Activated CD4-positive, alpha-beta T cell treated with anti-CD3 and anti-CD28 coated beads, Interleukin-2, amount 10 ng/mL, durations not matched to agents 7 days and 5 days (primary cell): ENCODE measurements at regions not wholly inside any gene's neighbourhood (a gene's known extent, or its start where the extent isn't known, plus 50 kb on each side); places are given as distances from the start of the nearest gene placed in this dataset.

ENCODE experiments used
- CTCF ChIA-PET: fragments of 350-600 bp; sonication (Branson Sonifier 250); formaldehyde crosslinking; loops from one replicate; lab custom pipeline; 2021; ENCODE audit warnings: antibody characterized with exemption; lab: Charles Lee
- POLR2A ChIA-PET: fragments of 350-600 bp; sonication (Branson Sonifier 250); formaldehyde crosslinking; loops from one replicate; lab custom pipeline; 2021; ENCODE audit warnings: antibody characterized with exemption; lab: Charles Lee
- DNase-seq: peaks from one replicate; pipeline ENCODE4 v3.0.0-alpha.2; 2020
- H3K27ac Mint-ChIP-seq: one replicate; pipeline ENCODE4 v1.8.0; 2021; ENCODE audit warnings: mild to moderate bottlenecking, moderate library complexity, mixed read lengths
- H3K27me3 Mint-ChIP-seq: one replicate; pipeline ENCODE4 v1.8.0; 2021; ENCODE audit warnings: mixed read lengths
- H3K36me3 Mint-ChIP-seq: one replicate; pipeline ENCODE4 v1.8.0; 2021; ENCODE audit warnings: low read depth, mixed read lengths
- H3K4me1 Mint-ChIP-seq: one replicate; pipeline ENCODE4 v1.8.0; 2021; ENCODE audit warnings: mixed read lengths
- H3K4me3 Mint-ChIP-seq: one replicate; pipeline ENCODE4 v1.8.0; 2021; ENCODE audit warnings: mild to moderate bottlenecking, moderate library complexity, mixed read lengths
- H3K9me3 Mint-ChIP-seq: one replicate; pipeline ENCODE4 v1.8.0; 2021; ENCODE audit warnings: mixed read lengths

GRCh38 chr7:92988941-92989545, 128.7 kb downstream of the SAMD9 start:
- H3K4me1 Mint-ChIP-seq: peaks cover 2% of the 10 kb centered on the region
- POLR2A ChIA-PET: no interaction called here
- no peak for DNase-seq
- CTCF ChIA-PET: no interaction called here
- H3K4me3 Mint-ChIP-seq: no peak overlapping the region
- no peaks in the 10 kb centered on the region for H3K36me3 Mint-ChIP-seq
- peaks cover 1% of the 10 kb centered on the region for H3K27me3 Mint-ChIP-seq
- no peaks in the 10 kb centered on the region for H3K9me3 Mint-ChIP-seq
- no peak overlapping the region for H3K27ac Mint-ChIP-seq

GRCh38 chr7:92988051-92988450, 129.7 kb downstream of the SAMD9 start:
- no peak overlapping the region for H3K4me3 Mint-ChIP-seq
- H3K36me3 Mint-ChIP-seq: no peaks in the 10 kb centered on the region
- no peak for DNase-seq
- no peaks in the 10 kb centered on the region for H3K27me3 Mint-ChIP-seq
- H3K4me1 Mint-ChIP-seq: peaks cover 2% of the 10 kb centered on the region
- POLR2A ChIA-PET: no interaction called here
- CTCF ChIA-PET: no interaction called here
- H3K9me3 Mint-ChIP-seq: no peaks in the 10 kb centered on the region
- H3K27ac Mint-ChIP-seq: no peak overlapping the region

GRCh38 chr7:92987538-92987937, 130.2 kb downstream of the SAMD9 start:
- no peaks in the 10 kb centered on the region for H3K36me3 Mint-ChIP-seq

GRCh38 chr7:92987095-92987494, 130.7 kb downstream of the SAMD9 start:
- no peaks in the 10 kb centered on the region for H3K9me3 Mint-ChIP-seq
- CTCF ChIA-PET: interaction anchor here (1.0 kb wide), 1 partner anchor 13 kb away, joined by 3 read pairs; no protein-coding TSS in a partner anchor
- H3K36me3 Mint-ChIP-seq: no peaks in the 10 kb centered on the region
- H3K27me3 Mint-ChIP-seq: no peaks in the 10 kb centered on the region
- no peak overlapping the region for H3K4me3 Mint-ChIP-seq
- POLR2A ChIA-PET: no interaction called here
- DNase-seq: no peak
- H3K27ac Mint-ChIP-seq: no peak overlapping the region
- peaks cover 2% of the 10 kb centered on the region for H3K4me1 Mint-ChIP-seq

More at GRCh38 chr7:92987538-92987937, 130.2 kb downstream of the SAMD9 start:
- no peak overlapping the region for H3K27ac Mint-ChIP-seq
- DNase-seq: no peak
- no peak overlapping the region for H3K4me3 Mint-ChIP-seq
- CTCF ChIA-PET: interaction anchor here (1.0 kb wide), 1 partner anchor 13 kb away, joined by 3 read pairs; no protein-coding TSS in a partner anchor
- POLR2A ChIA-PET: no interaction called here
- no peaks in the 10 kb centered on the region for H3K9me3 Mint-ChIP-seq
- peaks cover 2% of the 10 kb centered on the region for H3K4me1 Mint-ChIP-seq
- no peaks in the 10 kb centered on the region for H3K27me3 Mint-ChIP-seq

- CTCF ChIA-PET: no interaction called here
- POLR2A ChIA-PET: no interaction called here
These were observed 134.9 kb downstream of the SAMD9 start for GRCh38 chr7:92982928-92983327.

GRCh38 chr7:92976931-92977330, 140.6 kb upstream of the CDK6 start:
- no peak for DNase-seq
- Mint-ChIP-seq H3K4me1 (peaks cover 12% of the 10 kb centered on the region), H3K27ac (no peak overlapping the region), H3K27me3 (no peaks in the 10 kb centered on the region), H3K36me3 (peaks cover 3% of the 10 kb centered on the region), H3K9me3 (peaks cover 37% of the 10 kb centered on the region), H3K4me3 (no peak overlapping the region)
- ChIA-PET POLR2A (no interaction called here), CTCF (no interaction called here)

More at GRCh38 chr7:92982928-92983327, 134.9 kb downstream of the SAMD9 start:
- no peaks in the 10 kb centered on the region for H3K4me1 Mint-ChIP-seq
- DNase-seq: no peak
- no peaks in the 10 kb centered on the region for H3K27me3 Mint-ChIP-seq
- H3K9me3 Mint-ChIP-seq: peaks cover 13% of the 10 kb centered on the region
- H3K4me3 Mint-ChIP-seq: no peak overlapping the region
- H3K27ac Mint-ChIP-seq: no peak overlapping the region
- no peaks in the 10 kb centered on the region for H3K36me3 Mint-ChIP-seq

- Mint-ChIP-seq H3K27me3 (no peaks in the 10 kb centered on the region), H3K36me3 (peaks cover 3% of the 10 kb centered on the region), H3K4me1 (peaks cover 12% of the 10 kb centered on the region), H3K4me3 (no peak overlapping the region), H3K27ac (no peak overlapping the region), H3K9me3 (peaks cover 34% of the 10 kb centered on the region)
- CTCF ChIA-PET: interaction anchor here (0.7 to 1.2 kb wide), 2 partner anchors 25 to 230 kb away, joined by 3 read pairs; no protein-coding TSS in a partner anchor
- DNase-seq: no peak
- POLR2A ChIA-PET: no interaction called here
These were observed 137.6 kb upstream of the CDK6 start for GRCh38 chr7:92973974-92974373.

GRCh38 chr7:92973293-92973731, 136.9 kb upstream of the CDK6 start:
- DNase-seq: no peak
- POLR2A ChIA-PET: interaction anchor here (0.6 kb wide), 1 partner anchor 61 kb away, joined by 3 read pairs; no protein-coding TSS in a partner anchor
- no peak overlapping the region for H3K27ac Mint-ChIP-seq
- H3K4me1 Mint-ChIP-seq: peaks cover 12% of the 10 kb centered on the region
- CTCF ChIA-PET: interaction anchor here (1.2 kb wide), 1 partner anchor 26 kb away, joined by 3 read pairs; no protein-coding TSS in a partner anchor
- no peaks in the 10 kb centered on the region for H3K27me3 Mint-ChIP-seq
- peaks cover 28% of the 10 kb centered on the region for H3K9me3 Mint-ChIP-seq
- peaks cover 3% of the 10 kb centered on the region for H3K36me3 Mint-ChIP-seq
- H3K4me3 Mint-ChIP-seq: no peak overlapping the region

- POLR2A ChIA-PET: no interaction called here
- DNase-seq: no peak
- no peak overlapping the region for H3K27ac Mint-ChIP-seq
- H3K27me3 Mint-ChIP-seq: no peaks in the 10 kb centered on the region
- peaks cover 3% of the 10 kb centered on the region for H3K36me3 Mint-ChIP-seq
- no peak overlapping the region for H3K4me3 Mint-ChIP-seq
- H3K4me1 Mint-ChIP-seq: peaks cover 12% of the 10 kb centered on the region
- peaks cover 23% of the 10 kb centered on the region for H3K9me3 Mint-ChIP-seq
- CTCF ChIA-PET: interaction anchor here (0.5 kb wide), 1 partner anchor 107 kb away, joined by 3 read pairs; no protein-coding TSS in a partner anchor
These were observed 136.1 kb upstream of the CDK6 start for GRCh38 chr7:92972441-92972840.

- ChIA-PET CTCF (no interaction called here), POLR2A (no interaction called here)
- no peaks in the 10 kb centered on the region for H3K36me3 Mint-ChIP-seq
- no peaks in the 10 kb centered on the region for H3K4me1 Mint-ChIP-seq
- no peak for DNase-seq
- no peaks in the 10 kb centered on the region for H3K27me3 Mint-ChIP-seq
- H3K27ac Mint-ChIP-seq: no peak overlapping the region
- H3K4me3 Mint-ChIP-seq: no peak overlapping the region
- H3K9me3 Mint-ChIP-seq: peaks cover 5% of the 10 kb centered on the region
These were observed 132.7 kb upstream of the CDK6 start for GRCh38 chr7:92969061-92969460.

GRCh38 chr7:92968502-92968901, 132.1 kb upstream of the CDK6 start:
- Mint-ChIP-seq H3K36me3 (no peaks in the 10 kb centered on the region), H3K4me3 (no peak overlapping the region), H3K27me3 (no peaks in the 10 kb centered on the region), H3K4me1 (no peaks in the 10 kb centered on the region), H3K27ac (no peak overlapping the region), H3K9me3 (peaks cover 5% of the 10 kb centered on the region)
- DNase-seq: no peak
- ChIA-PET CTCF (no interaction called here), POLR2A (no interaction called here)

- POLR2A ChIA-PET: no interaction called here
- Mint-ChIP-seq H3K4me1 (no peaks in the 10 kb centered on the region), H3K27me3 (peaks cover 2% of the 10 kb centered on the region)
These were observed 130.9 kb upstream of the CDK6 start for GRCh38 chr7:92967238-92967637.

GRCh38 chr7:92964141-92964540, 127.8 kb upstream of the CDK6 start:
- H3K9me3 Mint-ChIP-seq: peaks cover 3% of the 10 kb centered on the region
- H3K36me3 Mint-ChIP-seq: no peaks in the 10 kb centered on the region
- POLR2A ChIA-PET: no interaction called here
- no peak overlapping the region for H3K27ac Mint-ChIP-seq
- no peak for DNase-seq
- CTCF ChIA-PET: no interaction called here
- H3K27me3 Mint-ChIP-seq: peaks cover 8% of the 10 kb centered on the region
- H3K4me3 Mint-ChIP-seq: no peak overlapping the region
- no peaks in the 10 kb centered on the region for H3K4me1 Mint-ChIP-seq

More at GRCh38 chr7:92967238-92967637, 130.9 kb upstream of the CDK6 start:
- no peaks in the 10 kb centered on the region for H3K36me3 Mint-ChIP-seq
- no peak for DNase-seq
- peaks cover 5% of the 10 kb centered on the region for H3K9me3 Mint-ChIP-seq
- H3K27ac Mint-ChIP-seq: no peak overlapping the region
- CTCF ChIA-PET: interaction anchor here (0.7 to 0.9 kb wide), 2 partner anchors 13 to 62 kb away, joined by 3 to 4 read pairs; no protein-coding TSS in a partner anchor
- H3K4me3 Mint-ChIP-seq: no peak overlapping the region
